Left ventricle myocardium inferior (tissue), 1 donor: ENCODE measurements at regions not wholly inside any gene's neighbourhood (a gene's known extent, or its start where the extent isn't known, plus 50 kb on each side); places are given as distances from the start of the nearest gene placed in this dataset.

Experiments
- DNase-seq: peaks from one replicate; pipeline ENCODE4 v3.0.0-alpha.2; 2020
- H3K27ac ChIP-seq: fragments of 200-600 bp; replicated peaks from 2 replicates; pipeline ENCODE4 v1.8.0; 2021
- H3K27me3 ChIP-seq: fragments of 200-600 bp; 2 replicates; pipeline ENCODE4 v1.8.0; 2021; ENCODE audit warnings: low read depth
- H3K36me3 ChIP-seq: fragments of 200-600 bp; 2 replicates; pipeline ENCODE4 v1.8.0; 2021
- H3K4me1 ChIP-seq: fragments of 200-600 bp; 2 replicates; pipeline ENCODE4 v1.8.0; 2021
- H3K4me3 ChIP-seq: fragments of 200-600 bp; 2 replicates; pipeline ENCODE4 v1.8.0; 2021; ENCODE audit warnings: mild to moderate bottlenecking, moderate library complexity
- H3K9me3 ChIP-seq: fragments of 200-600 bp; replicated peaks from 2 replicates; pipeline ENCODE4 v1.8.0; 2021
- intact Hi-C: fragments of 100-400 bp; cut with micrococcal nuclease; formaldehyde crosslinking; loops from one replicate; pipeline ENCODE4 v1.11.0; 2022
- TF ChIP-seq, protein P1 (sequence below): fragments of 200-600 bp; IDR thresholded peaks from 2 replicates; pipeline ENCODE4 v1.8.0; 2021; ENCODE audit warnings: antibody characterized with exemption, mild to moderate bottlenecking, borderline replicate concordance
- donor health status: DM: no; HTN: yes; CAD: no; lungs with severe emphysema.

GRCh38 chr6:168232528-168232927 lies 87.0 kb downstream of the DACT2 start:
- no peaks in the 10 kb centered on the region for H3K36me3 ChIP-seq
- TF ChIP-seq, protein P1, sequence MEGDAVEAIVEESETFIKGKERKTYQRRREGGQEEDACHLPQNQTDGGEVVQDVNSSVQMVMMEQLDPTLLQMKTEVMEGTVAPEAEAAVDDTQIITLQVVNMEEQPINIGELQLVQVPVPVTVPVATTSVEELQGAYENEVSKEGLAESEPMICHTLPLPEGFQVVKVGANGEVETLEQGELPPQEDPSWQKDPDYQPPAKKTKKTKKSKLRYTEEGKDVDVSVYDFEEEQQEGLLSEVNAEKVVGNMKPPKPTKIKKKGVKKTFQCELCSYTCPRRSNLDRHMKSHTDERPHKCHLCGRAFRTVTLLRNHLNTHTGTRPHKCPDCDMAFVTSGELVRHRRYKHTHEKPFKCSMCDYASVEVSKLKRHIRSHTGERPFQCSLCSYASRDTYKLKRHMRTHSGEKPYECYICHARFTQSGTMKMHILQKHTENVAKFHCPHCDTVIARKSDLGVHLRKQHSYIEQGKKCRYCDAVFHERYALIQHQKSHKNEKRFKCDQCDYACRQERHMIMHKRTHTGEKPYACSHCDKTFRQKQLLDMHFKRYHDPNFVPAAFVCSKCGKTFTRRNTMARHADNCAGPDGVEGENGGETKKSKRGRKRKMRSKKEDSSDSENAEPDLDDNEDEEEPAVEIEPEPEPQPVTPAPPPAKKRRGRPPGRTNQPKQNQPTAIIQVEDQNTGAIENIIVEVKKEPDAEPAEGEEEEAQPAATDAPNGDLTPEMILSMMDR = no peak
- DNase-seq = no peak
- H3K4me1 ChIP-seq = no peaks in the 10 kb centered on the region
- H3K27ac ChIP-seq = no peak overlapping the region
- H3K4me3 ChIP-seq = no peak overlapping the region
- H3K9me3 ChIP-seq = no peaks in the 10 kb centered on the region
- peaks cover 61% of the 10 kb centered on the region for H3K27me3 ChIP-seq
- intact Hi-C loops = no loop called here

DNA sequence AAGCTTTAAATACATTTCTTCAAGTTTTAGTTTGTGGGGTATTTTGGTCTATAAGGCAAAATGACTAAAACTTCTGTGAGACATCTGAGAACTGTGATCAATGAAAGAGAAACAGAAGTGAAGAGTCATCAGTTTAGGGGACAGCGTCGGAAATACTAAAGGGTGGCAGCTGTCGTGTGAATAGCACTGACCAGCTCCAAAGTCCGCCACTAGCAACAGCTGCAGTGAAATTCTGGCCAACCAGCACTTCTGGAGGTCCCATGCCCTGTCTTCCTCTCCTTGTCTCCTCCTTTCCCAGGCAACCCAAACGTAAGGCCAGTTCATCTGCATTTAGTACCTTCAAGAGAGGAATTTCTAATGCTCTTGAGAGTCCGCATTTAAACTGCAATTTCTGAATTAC lies 87.5 kb downstream of the DACT2 start:
- H3K4me3 ChIP-seq = no peak overlapping the region
- no peaks in the 10 kb centered on the region for H3K4me1 ChIP-seq
- TF ChIP-seq, protein P1 = no peak
- no peak overlapping the region for H3K27ac ChIP-seq
- peaks cover 66% of the 10 kb centered on the region for H3K27me3 ChIP-seq
- intact Hi-C loops = no loop called here
- no peaks in the 10 kb centered on the region for H3K9me3 ChIP-seq
- no peak for DNase-seq
- H3K36me3 ChIP-seq = no peaks in the 10 kb centered on the region

DNA sequence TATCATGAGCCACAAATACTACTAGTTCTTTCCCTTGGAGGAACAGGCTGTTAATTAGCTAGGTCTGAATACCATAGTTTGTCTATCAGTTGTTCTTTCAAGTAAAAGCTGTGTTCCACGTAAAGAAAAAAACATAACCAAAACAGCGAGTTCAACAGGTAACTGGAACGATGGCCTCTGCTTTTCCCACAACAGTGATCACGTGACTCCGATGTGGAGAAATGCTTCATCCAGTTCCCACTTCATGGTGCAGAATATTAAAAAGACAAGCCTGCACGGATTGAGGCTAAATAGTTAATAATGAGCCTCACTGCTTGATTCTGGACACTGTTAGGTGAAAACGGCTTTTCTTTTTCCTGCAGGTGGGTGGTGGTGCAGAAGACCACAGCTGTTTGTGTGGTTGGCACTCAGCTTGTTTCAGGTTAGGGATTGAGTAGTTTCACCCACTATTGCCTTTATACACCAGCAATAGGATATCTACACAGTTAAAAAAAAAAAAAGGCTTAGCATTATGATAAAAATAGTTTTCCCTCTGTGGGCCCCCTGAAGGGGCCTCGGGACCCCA lies 88.1 kb downstream of the DACT2 start:
- H3K27ac ChIP-seq = no peak overlapping the region
- TF ChIP-seq, protein P1 = no peak
- no peak for DNase-seq
- no peaks in the 10 kb centered on the region for H3K36me3 ChIP-seq
- intact Hi-C loops = no loop called here
- no peaks in the 10 kb centered on the region for H3K9me3 ChIP-seq
- no peak overlapping the region for H3K4me3 ChIP-seq
- peaks cover 71% of the 10 kb centered on the region for H3K27me3 ChIP-seq
- H3K4me1 ChIP-seq = peaks cover 2% of the 10 kb centered on the region

- Histone ChIP-seq H3K27me3 (peaks cover 88% of the 10 kb centered on the region), H3K9me3 (no peaks in the 10 kb centered on the region), H3K36me3 (no peaks in the 10 kb centered on the region), H3K4me1 (peaks cover 8% of the 10 kb centered on the region), H3K27ac (no peak overlapping the region), H3K4me3 (no peak overlapping the region)
- intact Hi-C loops = no loop called here
- TF ChIP-seq, protein P1 = no peak
- no peak for DNase-seq
Observed at GRCh38 chr6:168229368-168229752, 90.2 kb downstream of the DACT2 start.

DNA sequence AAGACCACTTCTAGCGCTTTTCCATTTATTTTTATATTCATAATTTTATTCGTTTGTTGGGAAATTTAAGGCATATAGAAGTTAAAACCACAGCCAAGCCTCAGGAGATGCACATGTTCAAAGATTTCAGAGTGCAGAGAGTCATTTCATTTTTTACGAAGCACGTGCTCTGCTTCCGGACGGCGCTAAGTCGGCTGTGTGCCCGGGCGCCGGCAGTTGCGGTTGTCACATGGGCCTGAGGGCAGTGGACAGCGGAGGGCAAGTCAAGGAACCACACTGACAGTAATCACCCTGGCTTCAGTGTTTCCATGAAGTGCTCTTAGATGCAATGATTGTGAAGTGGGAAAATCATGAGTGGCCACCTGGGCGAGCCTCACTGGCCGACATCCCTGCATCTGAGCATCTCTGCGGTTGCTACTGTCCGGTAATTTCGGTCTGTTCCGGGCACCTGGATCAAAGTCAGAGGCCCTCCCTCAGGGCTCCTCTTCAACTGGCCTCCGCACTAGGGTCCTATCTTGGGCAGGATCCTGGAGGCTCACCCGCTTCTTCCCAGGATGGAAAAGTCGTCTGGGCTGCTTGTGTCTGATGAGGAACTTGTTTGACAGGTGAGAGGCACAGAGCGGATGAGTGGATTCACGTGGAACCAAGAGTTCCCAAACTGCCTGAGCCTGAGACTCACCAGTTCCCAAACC lies 90.8 kb downstream of the DACT2 start:
- no peaks in the 10 kb centered on the region for H3K9me3 ChIP-seq
- peaks cover 8% of the 10 kb centered on the region for H3K4me1 ChIP-seq
- TF ChIP-seq, protein P1 = no peak
- no peak for DNase-seq
- no peaks in the 10 kb centered on the region for H3K36me3 ChIP-seq
- intact Hi-C loops = no loop called here
- H3K27me3 ChIP-seq = peaks cover 93% of the 10 kb centered on the region
- no peak overlapping the region for H3K4me3 ChIP-seq
- H3K27ac ChIP-seq = no peak overlapping the region
